ENCODE measurements at regions not wholly inside any gene's neighbourhood (a gene's known extent, or its start where the extent isn't known, plus 50 kb on each side); places are given as distances from the start of the nearest gene placed in this dataset.

DNA sequence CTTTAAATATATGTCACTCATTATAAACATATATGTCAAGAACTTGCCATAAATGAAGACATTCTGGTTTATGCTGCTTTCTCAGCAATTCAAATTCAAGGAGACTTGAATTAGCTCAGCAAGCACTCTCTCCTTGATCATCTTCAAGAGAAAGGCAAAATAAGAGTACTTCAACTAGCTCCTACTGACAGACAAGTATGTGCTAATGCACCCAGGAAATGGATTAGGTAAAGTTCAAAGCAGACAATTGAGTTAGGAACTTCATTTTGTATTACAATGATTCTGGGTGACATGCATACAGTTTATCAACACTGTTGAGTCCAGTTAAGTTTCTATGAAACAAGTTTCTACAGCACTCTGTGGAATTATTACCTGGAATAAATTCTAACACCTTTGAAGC lies 455.9 kb upstream of the USP15 start:
- Mint-ChIP-seq H3K9me3 (peaks cover 11% of the 10 kb centered on the region), H3K4me3 (no peak overlapping the region)
- no peak for DNase-seq (ENCODE audit: low read depth, low spot score)

DNA sequence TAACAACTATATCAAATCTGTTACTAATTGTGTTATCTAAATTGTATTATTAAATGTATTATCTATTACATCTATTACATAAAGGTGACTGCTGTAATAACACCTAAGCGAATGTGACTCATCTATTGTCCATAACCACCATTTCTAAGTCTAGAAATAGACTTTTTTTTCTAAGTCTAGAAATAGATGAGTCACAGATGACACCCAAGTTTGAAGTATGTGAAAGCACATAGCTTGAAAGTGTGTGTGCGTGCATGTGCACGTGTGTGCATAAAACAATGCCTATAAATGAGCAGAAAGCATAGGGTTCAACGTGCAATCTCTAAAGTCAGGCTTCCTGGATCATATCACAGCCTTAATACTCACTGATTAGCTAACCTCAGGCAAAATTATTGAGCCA lies 451.3 kb upstream of the USP15 start:
- no peak overlapping the region for H3K4me3 Mint-ChIP-seq
- H3K9me3 Mint-ChIP-seq = peaks cover 14% of the 10 kb centered on the region
- H3K4me1 Mint-ChIP-seq = no peaks in the 10 kb centered on the region
- H3K27me3 Mint-ChIP-seq (ENCODE audit: low read depth) = no peaks in the 10 kb centered on the region
- H3K36me3 Mint-ChIP-seq (ENCODE audit: low read depth) = no peaks in the 10 kb centered on the region
- TF ChIP-seq, protein P1, sequence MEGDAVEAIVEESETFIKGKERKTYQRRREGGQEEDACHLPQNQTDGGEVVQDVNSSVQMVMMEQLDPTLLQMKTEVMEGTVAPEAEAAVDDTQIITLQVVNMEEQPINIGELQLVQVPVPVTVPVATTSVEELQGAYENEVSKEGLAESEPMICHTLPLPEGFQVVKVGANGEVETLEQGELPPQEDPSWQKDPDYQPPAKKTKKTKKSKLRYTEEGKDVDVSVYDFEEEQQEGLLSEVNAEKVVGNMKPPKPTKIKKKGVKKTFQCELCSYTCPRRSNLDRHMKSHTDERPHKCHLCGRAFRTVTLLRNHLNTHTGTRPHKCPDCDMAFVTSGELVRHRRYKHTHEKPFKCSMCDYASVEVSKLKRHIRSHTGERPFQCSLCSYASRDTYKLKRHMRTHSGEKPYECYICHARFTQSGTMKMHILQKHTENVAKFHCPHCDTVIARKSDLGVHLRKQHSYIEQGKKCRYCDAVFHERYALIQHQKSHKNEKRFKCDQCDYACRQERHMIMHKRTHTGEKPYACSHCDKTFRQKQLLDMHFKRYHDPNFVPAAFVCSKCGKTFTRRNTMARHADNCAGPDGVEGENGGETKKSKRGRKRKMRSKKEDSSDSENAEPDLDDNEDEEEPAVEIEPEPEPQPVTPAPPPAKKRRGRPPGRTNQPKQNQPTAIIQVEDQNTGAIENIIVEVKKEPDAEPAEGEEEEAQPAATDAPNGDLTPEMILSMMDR (conservative IDR thresholded peaks at IDR 0.05) = no peak
- no peak overlapping the region for H3K27ac Mint-ChIP-seq (ENCODE audit: unreplicated experiment)
- no peak for DNase-seq (ENCODE audit: low read depth, low spot score)

More for the DNA sequence above, 455.9 kb upstream of the USP15 start:
- H3K4me1 Mint-ChIP-seq = no peaks in the 10 kb centered on the region
- no peaks in the 10 kb centered on the region for H3K36me3 Mint-ChIP-seq (ENCODE audit: low read depth)
- TF ChIP-seq, protein P1 (conservative IDR thresholded peaks at IDR 0.05) = no peak
- no peaks in the 10 kb centered on the region for H3K27me3 Mint-ChIP-seq (ENCODE audit: low read depth)
- H3K27ac Mint-ChIP-seq (ENCODE audit: unreplicated experiment) = no peak overlapping the region

DNA sequence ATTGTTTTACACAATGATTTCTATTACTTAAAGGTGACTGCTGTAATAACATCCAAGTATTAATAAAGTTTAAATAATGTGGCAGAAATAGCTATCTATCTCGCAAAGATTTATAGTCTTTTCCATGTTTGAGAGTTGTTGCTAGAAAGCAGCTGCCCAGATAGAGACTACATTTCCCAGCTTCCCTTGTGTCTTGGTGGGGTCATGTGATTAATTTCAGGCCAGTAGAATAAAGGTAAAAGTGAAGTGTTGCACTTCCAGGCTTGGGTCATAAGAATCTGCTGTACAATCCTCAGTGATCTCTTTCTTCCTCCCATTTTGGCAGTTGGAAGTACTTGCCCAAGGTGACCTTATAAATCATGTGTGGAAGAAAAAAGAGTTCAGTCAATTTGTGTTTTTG lies 449.7 kb upstream of the USP15 start:
- H3K4me1 Mint-ChIP-seq = no peaks in the 10 kb centered on the region
- H3K27me3 Mint-ChIP-seq (ENCODE audit: low read depth) = no peaks in the 10 kb centered on the region
- DNase-seq (ENCODE audit: low read depth, low spot score) = no peak
- no peak overlapping the region for H3K4me3 Mint-ChIP-seq
- no peak overlapping the region for H3K27ac Mint-ChIP-seq (ENCODE audit: unreplicated experiment)
- TF ChIP-seq, protein P1 (conservative IDR thresholded peaks at IDR 0.05) = no peak
- peaks cover 14% of the 10 kb centered on the region for H3K9me3 Mint-ChIP-seq
- H3K36me3 Mint-ChIP-seq (ENCODE audit: low read depth) = no peaks in the 10 kb centered on the region

DNA sequence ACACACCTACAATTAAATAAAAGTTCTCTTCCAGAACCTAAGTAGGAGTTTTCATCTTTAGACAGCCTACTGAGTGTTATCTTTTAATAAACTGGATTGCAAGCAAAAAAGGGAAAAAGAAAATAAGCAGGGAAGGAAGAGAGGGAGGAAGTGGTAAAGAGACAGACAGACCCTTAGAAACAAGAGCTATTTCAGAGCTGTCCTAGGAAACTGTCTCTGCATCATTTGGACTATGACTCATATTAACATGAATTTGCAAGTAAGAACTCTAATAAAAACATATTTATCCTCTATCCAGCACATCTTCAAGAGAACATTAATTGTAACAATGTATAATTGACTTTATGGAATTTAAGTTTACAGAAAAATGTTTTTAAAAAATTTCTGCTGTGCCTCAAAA lies 438.8 kb upstream of the USP15 start:
- TF ChIP-seq, protein P1 (conservative IDR thresholded peaks at IDR 0.05) = no peak
- no peaks in the 10 kb centered on the region for H3K9me3 Mint-ChIP-seq
- no peak overlapping the region for H3K4me3 Mint-ChIP-seq
- DNase-seq (ENCODE audit: low read depth, low spot score) = no peak
- H3K4me1 Mint-ChIP-seq = no peaks in the 10 kb centered on the region
- no peaks in the 10 kb centered on the region for H3K36me3 Mint-ChIP-seq (ENCODE audit: low read depth)
- no peaks in the 10 kb centered on the region for H3K27me3 Mint-ChIP-seq (ENCODE audit: low read depth)
- H3K27ac Mint-ChIP-seq (ENCODE audit: unreplicated experiment) = no peak overlapping the region

DNA sequence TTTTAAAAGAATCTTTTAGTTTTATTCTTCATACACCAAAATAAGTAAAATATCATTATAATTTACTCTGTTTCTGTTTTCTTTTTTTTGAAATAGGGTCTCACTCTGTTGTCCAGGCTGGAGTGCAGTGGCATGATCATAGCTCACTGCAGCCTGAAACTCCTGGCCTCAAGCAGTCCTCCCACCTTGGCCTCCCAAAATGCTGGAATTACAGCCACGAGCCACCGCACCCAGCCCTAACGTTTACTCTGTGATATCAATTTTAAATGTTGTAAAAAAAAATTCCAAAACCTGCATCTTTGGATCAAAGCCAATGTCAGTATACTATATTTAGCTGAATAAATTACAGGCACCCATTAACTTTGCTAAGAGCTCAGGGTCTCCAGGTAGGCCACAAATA lies 437.1 kb upstream of the USP15 start:
- no peak overlapping the region for H3K27ac Mint-ChIP-seq (ENCODE audit: unreplicated experiment)
- no peak overlapping the region for H3K4me3 Mint-ChIP-seq
- H3K27me3 Mint-ChIP-seq (ENCODE audit: low read depth) = no peaks in the 10 kb centered on the region
- no peaks in the 10 kb centered on the region for H3K9me3 Mint-ChIP-seq
- no peak for DNase-seq (ENCODE audit: low read depth, low spot score)
- no peaks in the 10 kb centered on the region for H3K36me3 Mint-ChIP-seq (ENCODE audit: low read depth)
- H3K4me1 Mint-ChIP-seq = no peaks in the 10 kb centered on the region
- TF ChIP-seq, protein P1 (conservative IDR thresholded peaks at IDR 0.05) = no peak

DNA sequence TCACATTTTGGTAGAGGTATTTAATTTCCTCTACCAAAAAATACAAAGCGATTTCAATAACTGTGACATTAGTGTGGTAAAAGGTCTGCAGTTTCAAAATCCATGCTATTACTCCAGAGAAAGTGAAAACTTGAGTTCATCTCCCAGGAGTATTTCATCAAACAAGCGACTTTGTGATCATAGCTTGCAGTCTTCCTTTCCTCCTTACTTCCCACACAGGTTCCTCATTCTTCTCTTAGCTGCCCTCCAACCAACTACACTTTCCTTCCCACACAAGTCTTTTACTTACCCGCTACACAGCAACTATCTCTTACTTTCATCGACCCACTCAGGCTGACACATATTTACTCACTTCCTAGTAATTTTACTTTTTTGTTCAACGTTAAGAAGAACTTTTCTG lies 413.4 kb upstream of the USP15 start:
- H3K9me3 Mint-ChIP-seq = no peaks in the 10 kb centered on the region
- TF ChIP-seq, protein P1 (conservative IDR thresholded peaks at IDR 0.05) = no peak
- H3K27me3 Mint-ChIP-seq (ENCODE audit: low read depth) = no peaks in the 10 kb centered on the region
- H3K27ac Mint-ChIP-seq (ENCODE audit: unreplicated experiment) = no peak overlapping the region
- no peak for DNase-seq (ENCODE audit: low read depth, low spot score)
- no peak overlapping the region for H3K4me3 Mint-ChIP-seq
- H3K4me1 Mint-ChIP-seq = no peaks in the 10 kb centered on the region
- H3K36me3 Mint-ChIP-seq (ENCODE audit: low read depth) = no peaks in the 10 kb centered on the region
